ENCODE measurements at regions not wholly inside any gene's neighbourhood (a gene's known extent, or its start where the extent isn't known, plus 50 kb on each side); places are given as distances from the start of the nearest gene placed in this dataset.
A peak's percentile ranks its signal among the peaks of the same experiment; 100 is the strongest.

GRCh38 chr6:122008101-122008999 is 391.1 kb upstream of the HSF2 start:
- no peak for DNase-seq (ENCODE audit: low spot score)

- no peak for DNase-seq (ENCODE audit: low spot score)
Measured at GRCh38 chr6:122009000-122009350, 390.5 kb upstream of the HSF2 start.

- no peak for DNase-seq (ENCODE audit: low spot score)
Measured at GRCh38 chr6:122012578-122012977, 386.9 kb upstream of the HSF2 start.

GRCh38 chr6:122014961-122015360 is 384.5 kb upstream of the HSF2 start:
- DNase-seq (ENCODE audit: low spot score), result no peak

- DNase-seq (ENCODE audit: low spot score), result no peak
Measured at GRCh38 chr6:122020588-122021264, 378.7 kb upstream of the HSF2 start.

GRCh38 chr6:122025104-122025503 is 374.3 kb upstream of the HSF2 start:
- no peak for DNase-seq (ENCODE audit: low spot score)

- no peak for DNase-seq (ENCODE audit: low spot score)
Measured at GRCh38 chr6:122026582-122027369, 372.7 kb upstream of the HSF2 start.

GRCh38 chr6:122028933-122029522 is 370.4 kb upstream of the HSF2 start:
- DNase-seq (ENCODE audit: low spot score), result no peak

- peak; percentile 69 for DNase-seq (ENCODE audit: low spot score)
Measured at GRCh38 chr6:122033564-122034181, 365.8 kb upstream of the HSF2 start.

GRCh38 chr6:122035173-122035572 is 364.3 kb upstream of the HSF2 start:
- no peak for DNase-seq (ENCODE audit: low spot score)

GRCh38 chr6:122040261-122040660 is 359.2 kb upstream of the HSF2 start:
- no peak for DNase-seq (ENCODE audit: low spot score)

GRCh38 chr6:122042380-122042779 is 357.1 kb upstream of the HSF2 start:
- DNase-seq (ENCODE audit: low spot score), result no peak

- DNase-seq (ENCODE audit: low spot score), result no peak
Measured at GRCh38 chr6:122042960-122043735, 356.3 kb upstream of the HSF2 start.

- DNase-seq (ENCODE audit: low spot score), result no peak
Measured at GRCh38 chr6:122048570-122048969, 350.9 kb upstream of the HSF2 start.

GRCh38 chr6:122049341-122049740 is 350.1 kb upstream of the HSF2 start:
- DNase-seq (ENCODE audit: low spot score), result no peak

GRCh38 chr6:122050242-122050755 is 349.2 kb upstream of the HSF2 start:
- no peak for DNase-seq (ENCODE audit: low spot score)

GRCh38 chr6:122052346-122052900 is 347.0 kb upstream of the HSF2 start:
- DNase-seq (ENCODE audit: low spot score), result no peak

- DNase-seq (ENCODE audit: low spot score), result no peak
Measured at GRCh38 chr6:122059918-122060317, 339.5 kb upstream of the HSF2 start.

- no peak for DNase-seq (ENCODE audit: low spot score)
Measured at GRCh38 chr6:122061855-122062254, 337.6 kb upstream of the HSF2 start.

GRCh38 chr6:122063076-122063475 is 336.4 kb upstream of the HSF2 start:
- no peak for DNase-seq (ENCODE audit: low spot score)

GRCh38 chr6:122063761-122064160 is 335.7 kb upstream of the HSF2 start:
- no peak for DNase-seq (ENCODE audit: low spot score)

Measured in SW480 (cell line).